Vagina (tissue), 2 donors: ENCODE measurements at regions not wholly inside any gene's neighbourhood (a gene's known extent, or its start where the extent isn't known, plus 50 kb on each side); places are given as distances from the start of the nearest gene placed in this dataset.

Experiments
- POLR2A ChIP-seq, 2 donors: fragments of 450-650 bp; IDR thresholded peaks; one replicate each; pipeline ENCODE4 v1.6.1; 2017; ENCODE audit warnings: antibody characterized with exemption in 2 of 2, mild to moderate bottlenecking in 2 of 2, moderate library complexity in 2 of 2
- TF ChIP-seq, protein P1 (sequence below), 3 experiments: fragments of 450-650 bp in 2 of 3; fragments of 200-600 bp in 1 of 3; sonication (generic) in 1 of 3; IDR thresholded peaks; one replicate each; pipeline ENCODE4 v1.5.1; 2017 to 2019; ENCODE audit warnings: antibody characterized with exemption in 3 of 3, mild to moderate bottlenecking in 2 of 3, moderate library complexity in 2 of 3

DNA sequence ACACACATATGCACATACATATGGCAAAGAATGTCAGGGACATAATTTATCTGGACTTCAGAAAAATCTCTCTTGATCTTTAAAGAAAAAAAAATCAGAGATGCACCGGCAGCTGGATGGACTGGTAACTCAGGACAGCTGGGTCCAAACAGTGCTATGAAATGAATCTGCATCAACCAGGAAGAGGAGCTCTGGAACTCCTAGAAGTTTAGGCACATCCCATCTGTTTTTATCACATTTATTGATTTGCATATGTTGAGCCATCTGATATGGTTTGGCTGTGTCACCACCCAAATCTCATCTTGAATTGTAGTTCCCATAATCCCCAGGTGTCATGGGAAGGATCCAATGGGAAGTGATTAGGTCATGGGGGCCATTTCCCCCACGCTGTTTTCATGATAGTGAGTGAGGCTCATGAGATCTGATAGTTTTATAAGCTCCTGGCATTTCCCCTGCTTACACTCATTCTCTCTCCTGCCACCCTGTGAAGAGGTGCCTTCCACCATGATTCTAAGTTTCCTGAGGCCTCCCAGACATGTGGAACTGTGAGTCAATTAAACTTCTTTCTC, 87.7 kb upstream of the AKIP1 start:
- TF ChIP-seq, protein P1, sequence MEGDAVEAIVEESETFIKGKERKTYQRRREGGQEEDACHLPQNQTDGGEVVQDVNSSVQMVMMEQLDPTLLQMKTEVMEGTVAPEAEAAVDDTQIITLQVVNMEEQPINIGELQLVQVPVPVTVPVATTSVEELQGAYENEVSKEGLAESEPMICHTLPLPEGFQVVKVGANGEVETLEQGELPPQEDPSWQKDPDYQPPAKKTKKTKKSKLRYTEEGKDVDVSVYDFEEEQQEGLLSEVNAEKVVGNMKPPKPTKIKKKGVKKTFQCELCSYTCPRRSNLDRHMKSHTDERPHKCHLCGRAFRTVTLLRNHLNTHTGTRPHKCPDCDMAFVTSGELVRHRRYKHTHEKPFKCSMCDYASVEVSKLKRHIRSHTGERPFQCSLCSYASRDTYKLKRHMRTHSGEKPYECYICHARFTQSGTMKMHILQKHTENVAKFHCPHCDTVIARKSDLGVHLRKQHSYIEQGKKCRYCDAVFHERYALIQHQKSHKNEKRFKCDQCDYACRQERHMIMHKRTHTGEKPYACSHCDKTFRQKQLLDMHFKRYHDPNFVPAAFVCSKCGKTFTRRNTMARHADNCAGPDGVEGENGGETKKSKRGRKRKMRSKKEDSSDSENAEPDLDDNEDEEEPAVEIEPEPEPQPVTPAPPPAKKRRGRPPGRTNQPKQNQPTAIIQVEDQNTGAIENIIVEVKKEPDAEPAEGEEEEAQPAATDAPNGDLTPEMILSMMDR (IDR thresholded peaks at IDR 0.05): no peak
- no peak for TF ChIP-seq POLR2A (IDR thresholded peaks at IDR 0.05)
